GM23248 (cell line): ENCODE measurements at regions not wholly inside any gene's neighbourhood (a gene's known extent, or its start where the extent isn't known, plus 50 kb on each side); places are given as distances from the start of the nearest gene placed in this dataset.

Experiments
- EZH2 ChIP-seq: fragments of 200-600 bp; sonication (generic); IDR thresholded peaks from 2 replicates; pipeline ENCODE4 v1.6.1; 2018; ENCODE audit warnings: antibody characterized with exemption, mild to moderate bottlenecking; ENCODE audit not compliant: insufficient read depth, poor library complexity, severe bottlenecking
- EZH2phosphoT487 ChIP-seq: fragments of 200-600 bp; sonication (generic); IDR thresholded peaks from 2 replicates; pipeline ENCODE4 v1.6.1; 2018; ENCODE audit warnings: antibody characterized with exemption, moderate library complexity, mild to moderate bottlenecking, low read depth; ENCODE audit not compliant: insufficient read depth

- TF ChIP-seq EZH2 = no peak
- no peak for TF ChIP-seq EZH2phosphoT487
Measured at GRCh38 chr16:79677799-79678530, 77.4 kb upstream of the MAF start.
